Neural cell (in vitro differentiated cells): ENCODE measurements at regions not wholly inside any gene's neighbourhood (a gene's known extent, or its start where the extent isn't known, plus 50 kb on each side); places are given as distances from the start of the nearest gene placed in this dataset.

Experiments
- CTCF ChIP-seq: fragments of 450-650 bp; IDR thresholded peaks from 2 replicates; pipeline ENCODE4 v1.5.1; 2014; ENCODE audit warnings: antibody characterized with exemption, mild to moderate bottlenecking, moderate library complexity; ENCODE audit not compliant: poor library complexity, severe bottlenecking
- REST ChIP-seq: IDR thresholded peaks from 2 replicates; pipeline ENCODE4 v1.6.1; 2012; ENCODE audit warnings: borderline replicate concordance
- SMC3 ChIP-seq: fragments of 450-650 bp; conservative IDR thresholded peaks from 2 replicates; pipeline ENCODE4 v1.6.1; 2014; ENCODE audit warnings: antibody characterized with exemption, mild to moderate bottlenecking, moderate library complexity; ENCODE audit not compliant: poor library complexity

GRCh38 chr2:22626621-22627020 is 758.4 kb upstream of the KLHL29 start:
- TF ChIP-seq CTCF = peak; percentile 35
- TF ChIP-seq SMC3 = no peak
- no peak for TF ChIP-seq REST
